Body of pancreas (tissue), 4 donors: ENCODE measurements at regions not wholly inside any gene's neighbourhood (a gene's known extent, or its start where the extent isn't known, plus 50 kb on each side); places are given as distances from the start of the nearest gene placed in this dataset.
"Not testable (repeated sequence)": the region's sequence is repeated elsewhere in the genome, so short reads cannot be mapped to it uniquely, and the experiment has no call there.

Source experiments
- ATAC-seq: fragments of 150-250 bp; one replicate; pipeline ENCODE4 v1.9.1; 2016
- DNase-seq, 4 donors: peaks; one replicate each; pipeline ENCODE4 v3.0.0-alpha.2; 2019
- H3K27ac ChIP-seq, 4 donors: fragments of 200-600 bp; sonication (generic); 1 replicate in 3 of 4; 2 replicates in 1 of 4; pipeline versions ENCODE4 v1.5.1 to v1.6.1; 2016 to 2019; ENCODE audit warnings: mild to moderate bottlenecking in 1 of 4, mixed read lengths in 1 of 4, moderate library complexity in 1 of 4
- H3K27me3 ChIP-seq, 2 donors: fragments of 200-600 bp; sonication (generic); one replicate each; pipeline ENCODE4 v1.6.0; 2016; ENCODE audit warnings: mild to moderate bottlenecking in 1 of 2
- H3K36me3 ChIP-seq, 2 donors: fragments of 200-600 bp; sonication (generic); replicated peaks in 1 of 2; 2 replicates each; pipeline ENCODE4 v1.5.1; 2016; ENCODE audit warnings: low read depth in 2 of 2; ENCODE audit not compliant: insufficient read depth in 1 of 2
- H3K4me1 ChIP-seq: fragments of 200-600 bp; sonication (generic); one replicate; pipeline ENCODE4 v1.6.0; 2016
- H3K4me3 ChIP-seq, 2 donors: fragments of 200-600 bp; sonication (generic); 1 replicate in 1 of 2; 2 replicates in 1 of 2; pipeline ENCODE4 v1.5.1; 2016 to 2019
- H3K9me3 ChIP-seq, 3 donors: fragments of 200-600 bp; sonication (generic); 1 replicate in 2 of 3; 2 replicates in 1 of 3; pipeline ENCODE4 v1.5.1; 2016
- CTCF ChIP-seq, 7 experiments: fragments of 450-650 bp in 4 of 7; fragments of 200-600 bp in 3 of 7; sonication (generic) in 3 of 7; IDR thresholded peaks; one replicate each; pipeline ENCODE4 v1.5.1; 2016 to 2019; ENCODE audit warnings: antibody characterized with exemption in 7 of 7
- POLR2A ChIP-seq, 3 donors: fragments of 450-650 bp; IDR thresholded peaks; one replicate each; pipeline ENCODE4 v1.6.1; 2016; ENCODE audit warnings: antibody characterized with exemption in 3 of 3, mild to moderate bottlenecking in 2 of 3
- WGBS, 2 donors: methylation state at CpG; one replicate each; pipeline ENCODE4 v1.1.5; 2017; 5-methylcytosine and 5-hydroxymethylcytosine counted together
- intact Hi-C: fragments of 100-400 bp; cut with DNase I; formaldehyde crosslinking; loops from one replicate; pipeline ENCODE4 v1.15.1; 2023

- ATAC-seq: no peak
- WGBS, 2 donors: 69 to 75% methylated on average over 2 of the region's 2 CpGs
These were observed 153.1 kb upstream of the DPH6 start for GRCh38 chr15:35698966-35699575.

GRCh38 chr15:35700091-35700593 is 154.2 kb upstream of the DPH6 start:
- H3K36me3 ChIP-seq, H3K4me3 ChIP-seq, intact Hi-C loops, H3K27ac ChIP-seq, ATAC-seq, H3K27me3 ChIP-seq, DNase-seq, H3K9me3 ChIP-seq: not testable (repeated sequence)
- H3K4me1 ChIP-seq: peaks cover 13% of the 10 kb centered on the region
- WGBS, 2 donors: 83 to 94% methylated on average over 5 of the region's 5 CpGs

More at GRCh38 chr15:35698966-35699575, 153.1 kb upstream of the DPH6 start:
- no peak for TF ChIP-seq POLR2A (IDR thresholded peaks at IDR 0.05)
- no peak for TF ChIP-seq CTCF (IDR thresholded peaks at IDR 0.05)
- Histone ChIP-seq H3K27me3 (no peaks in the 10 kb centered on the region), H3K4me3 (no peak overlapping the region), H3K36me3 (no peaks in the 10 kb centered on the region), H3K4me1 (peaks cover 7% of the 10 kb centered on the region), H3K9me3 (no peaks in the 10 kb centered on the region), H3K27ac (no peak overlapping the region)
- DNase-seq: no peak
- intact Hi-C loops: no loop called here

GRCh38 chr15:35701402-35702046 is 155.6 kb upstream of the DPH6 start:
- peaks cover 26% of the 10 kb centered on the region for H3K4me1 ChIP-seq
- intact Hi-C loops: no loop called here
- WGBS, 2 donors: 91% methylated on average over 4 of the region's 4 CpGs
- ATAC-seq (no peak), DNase-seq (no peak)
- H3K9me3 ChIP-seq: no peaks in the 10 kb centered on the region
- TF ChIP-seq POLR2A (IDR thresholded peaks at IDR 0.05): no peak
- no peak for TF ChIP-seq CTCF (IDR thresholded peaks at IDR 0.05)
- H3K4me3 ChIP-seq: no peak overlapping the region
- no peaks in the 10 kb centered on the region for H3K36me3 ChIP-seq
- no peaks in the 10 kb centered on the region for H3K27me3 ChIP-seq
- H3K27ac ChIP-seq: no peak overlapping the region

- ATAC-seq (no peak), DNase-seq (no peak)
- H3K9me3 ChIP-seq: no peaks in the 10 kb centered on the region
- WGBS, 2 donors: 65 to 69% methylated on average over 3 of the region's 3 CpGs
- H3K4me3 ChIP-seq: no peak overlapping the region
- H3K4me1 ChIP-seq: peaks cover 21% of the 10 kb centered on the region
- intact Hi-C loops: no loop called here
- no peaks in the 10 kb centered on the region for H3K27me3 ChIP-seq
- H3K36me3 ChIP-seq: no peaks in the 10 kb centered on the region
- TF ChIP-seq POLR2A (IDR thresholded peaks at IDR 0.05): no peak
- no peak for TF ChIP-seq CTCF (IDR thresholded peaks at IDR 0.05)
- H3K27ac ChIP-seq: no peak overlapping the region
These were observed 157.1 kb upstream of the DPH6 start for GRCh38 chr15:35702946-35703495.

- no peak for TF ChIP-seq POLR2A (IDR thresholded peaks at IDR 0.05)
- TF ChIP-seq CTCF (IDR thresholded peaks at IDR 0.05): no peak
- Histone ChIP-seq H3K4me3 (no peak overlapping the region), H3K36me3 (no peaks in the 10 kb centered on the region), H3K27ac (peak overlapping the region in 3 of 4 donors; percentile 20 to 28 (median 22)), H3K9me3 (no peaks in the 10 kb centered on the region), H3K27me3 (no peaks in the 10 kb centered on the region), H3K4me1 (peaks cover 21% of the 10 kb centered on the region)
- 49 to 51% methylated on average over 2 of the region's 2 CpGs for WGBS, 2 donors
- ATAC-seq: no peak
- no peak for DNase-seq
- intact Hi-C loops: no loop called here
These were observed 159.3 kb upstream of the DPH6 start for GRCh38 chr15:35705030-35705883.
